Keratinocyte (primary cell): ENCODE measurements at regions not wholly inside any gene's neighbourhood (a gene's known extent, or its start where the extent isn't known, plus 50 kb on each side); places are given as distances from the start of the nearest gene placed in this dataset.

Experiments
- DNase-seq: peaks from one replicate; pipeline ENCODE4 v3.0.0-alpha.2; 2011; ENCODE audit warnings: low read depth, missing footprints, low spot score
- FAIRE-seq: peaks from 2 replicates; lab custom pipeline; 2011; peaks lifted over from hg19 to GRCh38; lab: Jason Lieb, UNC
- H2AFZ ChIP-seq: 2 replicates; pipeline ENCODE4 v1.6.0; 2012; ENCODE audit warnings: low read length, control low read depth, inconsistent platforms; ENCODE audit not compliant: control insufficient read depth
- H3K27ac ChIP-seq: 2 replicates; pipeline ENCODE4 v1.5.1; 2011; ENCODE audit warnings: low read length; ENCODE audit not compliant: control insufficient read depth, insufficient read depth
- H3K27me3 ChIP-seq: 3 replicates; pipeline ENCODE4 v1.6.0; 2011; ENCODE audit warnings: low read length; ENCODE audit not compliant: control insufficient read depth, insufficient read depth; ENCODE audit errors: extremely low read depth
- H3K36me3 ChIP-seq, 2 experiments: 2 replicates in 1 of 2; 3 replicates in 1 of 2; pipeline ENCODE4 v1.5.1; 2011; ENCODE audit warnings: low read length in 2 of 2, mild to moderate bottlenecking in 1 of 2; ENCODE audit not compliant: control insufficient read depth in 2 of 2, insufficient read depth in 2 of 2; ENCODE audit errors: extremely low read depth in 1 of 2
- H3K4me1 ChIP-seq: 3 replicates; pipeline ENCODE4 v1.5.1; 2011; ENCODE audit warnings: low read length; ENCODE audit not compliant: control insufficient read depth, insufficient read depth; ENCODE audit errors: extremely low read depth
- H3K4me2 ChIP-seq: 3 replicates; pipeline ENCODE4 v1.6.0; 2011; ENCODE audit warnings: low read depth, low read length; ENCODE audit not compliant: control insufficient read depth, insufficient read depth; ENCODE audit errors: extremely low read depth
- H3K4me3 ChIP-seq, 3 experiments: fragments of 200-600 bp in 1 of 3; sonication (generic) in 1 of 3; 2 replicates in 2 of 3; 3 replicates in 1 of 3; pipeline ENCODE4 v1.5.1; 2011 to 2016; ENCODE audit warnings: low read length in 3 of 3, mild to moderate bottlenecking in 3 of 3, control low read depth in 2 of 3, inconsistent platforms in 1 of 3, low read depth in 1 of 3, mixed read lengths in 1 of 3, mixed run types in 1 of 3, moderate library complexity in 1 of 3; ENCODE audit not compliant: control insufficient read depth in 2 of 3, insufficient read depth in 2 of 3; ENCODE audit errors: extremely low read depth in 1 of 3
- H3K79me2 ChIP-seq: 2 replicates; pipeline ENCODE4 v1.6.0; 2012; ENCODE audit warnings: low read length; ENCODE audit not compliant: control insufficient read depth, insufficient read depth
- H3K9ac ChIP-seq: 3 replicates; pipeline ENCODE4 v1.6.0; 2011; ENCODE audit warnings: low read length; ENCODE audit not compliant: control insufficient read depth, insufficient read depth; ENCODE audit errors: extremely low read depth
- H3K9me1 ChIP-seq: 3 replicates; pipeline ENCODE4 v1.6.0; 2011; ENCODE audit warnings: low read length; ENCODE audit not compliant: control insufficient read depth, insufficient read depth; ENCODE audit errors: extremely low read depth
- H3K9me3 ChIP-seq: 2 replicates; pipeline ENCODE4 v1.5.1; 2012; ENCODE audit warnings: low read depth, low read length; ENCODE audit not compliant: control insufficient read depth
- H4K20me1 ChIP-seq: 3 replicates; pipeline ENCODE4 v1.6.0; 2011; ENCODE audit warnings: low read length; ENCODE audit not compliant: control insufficient read depth, insufficient read depth; ENCODE audit errors: extremely low read depth
- CTCF ChIP-seq, 3 experiments: IDR thresholded peaks in 1 of 3; conservative IDR thresholded peaks in 1 of 3; optimal IDR thresholded peaks in 1 of 3; 2 replicates in 2 of 3; 3 replicates in 1 of 3; pipeline versions ENCODE3 to v1.5.1; 2011; ENCODE audit warnings: low read length in 3 of 3, mild to moderate bottlenecking in 3 of 3, moderate library complexity in 2 of 3, control low read depth in 1 of 3, inconsistent platforms in 1 of 3; ENCODE audit not compliant: insufficient read depth in 2 of 3; ENCODE audit errors: extremely low read depth in 1 of 3
- EZH2 ChIP-seq: IDR thresholded peaks from one replicate; pipeline ENCODE4 v1.6.1; 2012; ENCODE audit warnings: inconsistent platforms, mild to moderate bottlenecking, low read length, moderate library complexity
- dilution Hi-C: fragments of 300-500 bp; cut with MboI; formaldehyde crosslinking; loops from one replicate; pipeline ENCODE4 v1.7.0; 2020; ENCODE audit warnings: low sequenced_read_pairs; ENCODE audit not compliant: extremely low pct_ligation_motif_present

DNA sequence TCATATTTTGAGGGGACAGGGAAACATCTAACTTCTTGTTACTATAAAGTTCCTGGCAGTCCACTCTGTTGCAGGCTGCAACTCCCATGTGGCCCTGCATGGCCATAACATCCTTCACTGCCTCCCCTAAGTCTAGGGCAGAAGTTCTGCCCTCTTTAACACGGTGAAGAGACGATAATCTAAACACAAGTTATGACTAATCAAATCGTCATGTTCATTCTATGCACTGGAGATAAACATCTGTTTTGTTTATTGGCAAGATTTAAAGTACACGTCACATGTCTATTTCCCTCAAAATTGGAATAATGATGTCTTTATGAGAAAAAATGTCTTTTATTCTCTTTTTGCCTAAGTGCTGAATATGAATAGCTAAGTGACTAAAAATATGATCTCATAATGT is 1629.4 kb downstream of the PCDH9 start:
- Histone ChIP-seq H3K79me2 (no peaks in the 10 kb centered on the region), H3K9me1 (no peaks in the 10 kb centered on the region), H2AFZ (no peak overlapping the region), H3K9me3 (no peaks in the 10 kb centered on the region), H3K36me3 (no peaks in the 10 kb centered on the region), H3K9ac (no peak overlapping the region), H3K27me3 (no peaks in the 10 kb centered on the region), H3K27ac (no peak overlapping the region), H3K4me2 (no peak overlapping the region), H3K4me1 (no peaks in the 10 kb centered on the region), H4K20me1 (no peaks in the 10 kb centered on the region), H3K4me3 (no peak overlapping the region)
- dilution Hi-C loops = no loop called here
- DNase-seq (no peak), FAIRE-seq (no peak)
- TF ChIP-seq CTCF (optimal IDR thresholded peaks at IDR 0.05 in 1 of 3, IDR thresholded peaks at IDR 0.05 in 1 of 3, conservative IDR thresholded peaks at IDR 0.05 in 1 of 3; ENCODE audit: extremely low read depth in 1 of 3, insufficient read depth in 2 of 3, low read length in 3 of 3) (no peak), EZH2 (no peak)

GRCh38 chr13:65597839-65598818 is 1632.0 kb downstream of the PCDH9 start:
- FAIRE-seq = no peak
- dilution Hi-C loops = no loop called here

More at GRCh38 chr13:65597839-65598818, 1632.0 kb downstream of the PCDH9 start:
- Histone ChIP-seq H3K9me3 (no peaks in the 10 kb centered on the region), H3K4me2 (no peak overlapping the region), H3K9me1 (no peaks in the 10 kb centered on the region), H3K27ac (no peak overlapping the region), H2AFZ (no peak overlapping the region), H3K4me1 (no peaks in the 10 kb centered on the region), H3K79me2 (no peaks in the 10 kb centered on the region), H3K4me3 (no peak overlapping the region), H3K9ac (no peak overlapping the region), H4K20me1 (no peaks in the 10 kb centered on the region), H3K36me3 (no peaks in the 10 kb centered on the region), H3K27me3 (no peaks in the 10 kb centered on the region)
- TF ChIP-seq EZH2 (no peak), CTCF (optimal IDR thresholded peaks at IDR 0.05 in 1 of 3, IDR thresholded peaks at IDR 0.05 in 1 of 3, conservative IDR thresholded peaks at IDR 0.05 in 1 of 3; ENCODE audit: extremely low read depth in 1 of 3, insufficient read depth in 2 of 3, low read length in 3 of 3) (no peak)
- no peak for DNase-seq
